ENCODE measurements at regions not wholly inside any gene's neighbourhood (a gene's known extent, or its start where the extent isn't known, plus 50 kb on each side); places are given as distances from the start of the nearest gene placed in this dataset.

GRCh38 chr5:92472981-92473566 is 1090.0 kb upstream of the ARRDC3 start:
- no peak for TF ChIP-seq CTCF (conservative IDR thresholded peaks at IDR 0.05; ENCODE audit: low read depth, low read length)
- no peak overlapping the region for H3K4me3 ChIP-seq (ENCODE audit: low read depth, low read length)
- no peak for DNase-seq (ENCODE audit: low read depth)

DNA sequence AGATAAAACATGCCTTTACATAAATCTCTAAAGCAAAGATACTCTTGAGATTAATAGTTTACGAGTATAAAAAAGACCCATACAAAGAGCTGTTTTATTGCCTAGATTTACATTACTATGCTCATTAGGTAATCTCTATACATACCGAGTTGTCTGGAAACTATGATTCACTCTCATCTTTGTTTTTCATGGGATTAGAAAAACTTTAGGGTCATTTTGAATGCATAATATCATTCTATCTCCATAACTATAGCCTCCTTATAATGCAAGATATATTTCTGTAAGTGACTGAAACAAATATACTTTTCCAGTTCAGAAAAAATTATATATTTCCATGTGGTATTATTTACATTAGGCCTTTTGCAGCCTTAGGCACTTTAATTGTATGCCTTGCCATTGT is 1088.7 kb upstream of the ARRDC3 start:
- no peak for DNase-seq (ENCODE audit: low read depth)
- TF ChIP-seq CTCF (conservative IDR thresholded peaks at IDR 0.05; ENCODE audit: low read depth, low read length) = no peak
- no peak overlapping the region for H3K4me3 ChIP-seq (ENCODE audit: low read depth, low read length)

DNA sequence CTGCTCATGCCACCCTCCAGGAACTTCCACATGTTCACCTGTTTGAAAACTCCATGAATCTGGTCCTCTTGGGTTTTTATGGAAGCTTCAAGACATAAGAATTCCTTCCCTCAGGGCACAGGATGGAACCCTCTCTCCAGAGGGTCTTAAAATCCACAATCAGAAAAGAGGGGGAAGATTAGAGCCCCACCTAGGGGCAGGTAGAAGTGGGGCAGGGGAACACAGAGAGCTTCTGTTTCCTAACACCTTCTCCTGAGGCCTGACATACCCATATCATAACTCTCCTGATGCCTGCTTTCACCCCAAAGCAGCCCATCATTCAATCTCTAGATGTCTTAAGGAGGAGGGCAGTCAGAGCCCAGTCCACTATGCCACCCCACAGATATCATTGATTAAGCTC is 1087.7 kb upstream of the ARRDC3 start:
- DNase-seq (ENCODE audit: low read depth) = no peak
- no peak overlapping the region for H3K4me3 ChIP-seq (ENCODE audit: low read depth, low read length)
- TF ChIP-seq CTCF (conservative IDR thresholded peaks at IDR 0.05; ENCODE audit: low read depth, low read length) = peak; percentile 12

- H3K4me3 ChIP-seq (ENCODE audit: low read depth, low read length) = no peak overlapping the region
- TF ChIP-seq CTCF (conservative IDR thresholded peaks at IDR 0.05; ENCODE audit: low read depth, low read length) = no peak
- no peak for DNase-seq (ENCODE audit: low read depth)
Observed at GRCh38 chr5:92468295-92468694, 1085.2 kb upstream of the ARRDC3 start.

DNA sequence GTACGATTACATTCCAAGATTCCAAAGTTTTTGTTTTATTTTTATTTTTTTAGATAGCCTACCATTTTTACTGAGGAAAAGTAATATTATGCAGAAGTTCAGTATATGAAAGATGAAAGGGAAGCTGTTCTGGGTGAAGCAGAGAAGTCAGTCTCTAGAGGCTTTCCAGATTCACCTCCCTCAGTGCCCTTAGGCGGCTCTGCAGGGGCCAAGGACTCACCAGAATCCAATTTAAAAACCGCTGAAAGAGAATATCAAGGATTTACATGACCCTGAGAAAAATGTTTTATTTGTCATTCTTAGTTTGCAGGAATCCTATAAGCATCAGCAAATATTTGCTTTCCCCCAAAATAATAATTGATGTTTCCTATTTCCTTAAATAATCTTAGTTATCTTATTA is 1084.6 kb upstream of the ARRDC3 start:
- no peak for TF ChIP-seq CTCF (conservative IDR thresholded peaks at IDR 0.05; ENCODE audit: low read depth, low read length)
- DNase-seq (ENCODE audit: low read depth) = no peak
- H3K4me3 ChIP-seq (ENCODE audit: low read depth, low read length) = no peak overlapping the region

DNA sequence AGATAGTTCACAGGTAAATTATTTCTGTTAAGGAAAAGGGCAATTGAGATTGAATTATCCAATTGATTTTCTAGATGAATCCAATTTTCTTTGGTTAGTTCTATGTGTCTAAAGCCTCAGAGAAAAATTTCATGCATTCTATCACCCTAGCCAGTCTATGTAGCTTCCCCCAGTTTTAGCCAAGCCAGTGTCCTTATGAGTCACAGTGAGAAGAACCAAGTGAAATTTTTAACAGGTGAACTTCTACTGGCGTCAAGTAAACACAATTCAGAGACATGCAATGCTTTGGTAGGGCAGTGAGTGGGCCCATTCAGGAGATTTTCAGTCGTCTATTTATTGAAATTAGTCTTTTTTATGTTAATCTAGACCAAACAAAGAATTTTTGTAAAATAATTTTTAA is 1077.4 kb upstream of the ARRDC3 start:
- TF ChIP-seq CTCF (conservative IDR thresholded peaks at IDR 0.05; ENCODE audit: low read depth, low read length) = no peak
- DNase-seq (ENCODE audit: low read depth) = no peak
- H3K4me3 ChIP-seq (ENCODE audit: low read depth, low read length) = no peak overlapping the region

GRCh38 chr5:92459654-92460053 is 1076.5 kb upstream of the ARRDC3 start:
- no peak for DNase-seq (ENCODE audit: low read depth)
- TF ChIP-seq CTCF (conservative IDR thresholded peaks at IDR 0.05; ENCODE audit: low read depth, low read length) = no peak
- no peak overlapping the region for H3K4me3 ChIP-seq (ENCODE audit: low read depth, low read length)

Data from epithelial cell of proximal tubule (primary cell).